Right lung (tissue), 2 donors: ENCODE measurements at regions not wholly inside any gene's neighbourhood (a gene's known extent, or its start where the extent isn't known, plus 50 kb on each side); places are given as distances from the start of the nearest gene placed in this dataset.
"Not testable (repeated sequence)": the region's sequence is repeated elsewhere in the genome, so short reads cannot be mapped to it uniquely, and the experiment has no call there.

Experiments
- DNase-seq, 2 donors: peaks; one replicate each; pipeline ENCODE4 v3.0.0-alpha.2; 2013

- no peak for DNase-seq
Observed at GRCh38 chr17:74141612-74142011, 61.9 kb upstream of the RPL38 start.

GRCh38 chr17:74143318-74143717 is 60.2 kb upstream of the RPL38 start:
- not testable (repeated sequence) for DNase-seq

- DNase-seq = no peak
Observed at GRCh38 chr17:74145756-74146155, 57.7 kb upstream of the RPL38 start.

- DNase-seq = no peak
Observed at GRCh38 chr17:74146196-74146595, 57.3 kb upstream of the RPL38 start.

- DNase-seq = no peak
Observed at GRCh38 chr17:74147056-74147835, 56.2 kb upstream of the RPL38 start.

- no peak for DNase-seq
Observed at GRCh38 chr17:74147966-74148365, 55.5 kb upstream of the RPL38 start.

GRCh38 chr17:74148446-74148845 is 55.0 kb upstream of the RPL38 start:
- DNase-seq = no peak

- DNase-seq = no peak
Observed at GRCh38 chr17:74148901-74149596, 54.4 kb upstream of the RPL38 start.

- DNase-seq = no peak
Observed at GRCh38 chr17:74149597-74150427, 53.7 kb upstream of the RPL38 start.

- DNase-seq = no peak
Observed at GRCh38 chr17:74150428-74151025, 53.0 kb upstream of the RPL38 start.

- DNase-seq = no peak
Observed at GRCh38 chr17:74151551-74152315, 51.7 kb upstream of the RPL38 start.

GRCh38 chr17:74152591-74153455 is 50.7 kb upstream of the RPL38 start:
- peak in 1 of 2 donors; percentile 26 for DNase-seq

- no peak for DNase-seq
Observed at GRCh38 chr17:74153456-74153810, 50.0 kb upstream of the RPL38 start.
